ENCODE measurements at regions not wholly inside any gene's neighbourhood (a gene's known extent, or its start where the extent isn't known, plus 50 kb on each side); places are given as distances from the start of the nearest gene placed in this dataset.

GRCh38 chr2:128555433-128555832 lies 236.8 kb upstream of the HS6ST1 start:
- Mint-ChIP-seq H3K27ac (peak overlapping the region; percentile 19), H3K27me3 (ENCODE audit: insufficient read depth, low read depth) (peaks cover 21% of the 10 kb centered on the region), H3K4me1 (peaks cover 66% of the 10 kb centered on the region), H3K36me3 (peaks cover 5% of the 10 kb centered on the region), H3K4me3 (no peak overlapping the region), H3K9me3 (peaks cover 8% of the 10 kb centered on the region)
- TF ChIP-seq EZH2 (IDR thresholded peaks at IDR 0.05) (no peak), EZH2phosphoT487 (IDR thresholded peaks at IDR 0.05) (no peak), CTCF (IDR thresholded peaks at IDR 0.05) (no peak)
- H3K27ac ChIP-seq: no peak overlapping the region
- no peaks in the 10 kb centered on the region for H3K79me2 ChIP-seq (ENCODE audit: low read depth)
- no peak overlapping the region for H3K4me3 ChIP-seq
- H3K9ac ChIP-seq: no peak overlapping the region
- no peaks in the 10 kb centered on the region for H3K9me3 ChIP-seq (ENCODE audit: low read depth)
- H3K36me3 ChIP-seq: no peaks in the 10 kb centered on the region
- no peak for DNase-seq (ENCODE audit: low spot score)
- H4K20me1 ChIP-seq (ENCODE audit: low read depth): no peaks in the 10 kb centered on the region
- no peaks in the 10 kb centered on the region for H3F3A ChIP-seq (ENCODE audit: low read depth)
- H3K27me3 ChIP-seq: no peaks in the 10 kb centered on the region
- no peaks in the 10 kb centered on the region for H3K4me1 ChIP-seq
- no peak overlapping the region for H2AFZ ChIP-seq (replicated peaks)
- H3K4me2 ChIP-seq: no peak overlapping the region

GRCh38 chr2:128556089-128556488 lies 237.4 kb upstream of the HS6ST1 start:
- Histone ChIP-seq H4K20me1 (ENCODE audit: low read depth) (no peaks in the 10 kb centered on the region), H3K79me2 (ENCODE audit: low read depth) (no peaks in the 10 kb centered on the region), H3K4me2 (no peak overlapping the region), H3K27ac (no peak overlapping the region), H3K4me3 (no peak overlapping the region), H3K4me1 (no peaks in the 10 kb centered on the region), H3F3A (ENCODE audit: low read depth) (no peaks in the 10 kb centered on the region), H2AFZ (replicated peaks) (no peak overlapping the region), H3K9ac (no peak overlapping the region), H3K36me3 (no peaks in the 10 kb centered on the region), H3K9me3 (ENCODE audit: low read depth) (no peaks in the 10 kb centered on the region), H3K27me3 (no peaks in the 10 kb centered on the region)
- Mint-ChIP-seq H3K4me3 (no peak overlapping the region), H3K27me3 (ENCODE audit: insufficient read depth, low read depth) (peaks cover 18% of the 10 kb centered on the region), H3K4me1 (peaks cover 59% of the 10 kb centered on the region), H3K36me3 (peaks cover 5% of the 10 kb centered on the region), H3K27ac (peak overlapping the region; percentile 53), H3K9me3 (peaks cover 8% of the 10 kb centered on the region)
- no peak for TF ChIP-seq EZH2 (IDR thresholded peaks at IDR 0.05)
- no peak for TF ChIP-seq CTCF (IDR thresholded peaks at IDR 0.05)
- TF ChIP-seq EZH2phosphoT487 (IDR thresholded peaks at IDR 0.05): no peak
- no peak for DNase-seq (ENCODE audit: low spot score)

- H3K4me1 Mint-ChIP-seq: peaks cover 56% of the 10 kb centered on the region
- no peaks in the 10 kb centered on the region for H4K20me1 ChIP-seq (ENCODE audit: low read depth)
- no peaks in the 10 kb centered on the region for H3F3A ChIP-seq (ENCODE audit: low read depth)
- no peak overlapping the region for H3K4me3 Mint-ChIP-seq
- H3K9me3 Mint-ChIP-seq: peaks cover 8% of the 10 kb centered on the region
- DNase-seq (ENCODE audit: low spot score): no peak
- no peak overlapping the region for H3K27ac ChIP-seq
- no peaks in the 10 kb centered on the region for H3K79me2 ChIP-seq (ENCODE audit: low read depth)
- peaks cover 5% of the 10 kb centered on the region for H3K36me3 Mint-ChIP-seq
- H3K4me3 ChIP-seq: no peak overlapping the region
- H2AFZ ChIP-seq (replicated peaks): no peak overlapping the region
- H3K9me3 ChIP-seq (ENCODE audit: low read depth): no peaks in the 10 kb centered on the region
- peak overlapping the region; percentile 53 for H3K27ac Mint-ChIP-seq
- H3K4me2 ChIP-seq: no peak overlapping the region
- no peak overlapping the region for H3K9ac ChIP-seq
- H3K27me3 ChIP-seq: no peaks in the 10 kb centered on the region
- no peaks in the 10 kb centered on the region for H3K36me3 ChIP-seq
- H3K4me1 ChIP-seq: no peaks in the 10 kb centered on the region
- peaks cover 16% of the 10 kb centered on the region for H3K27me3 Mint-ChIP-seq (ENCODE audit: insufficient read depth, low read depth)
- TF ChIP-seq CTCF (IDR thresholded peaks at IDR 0.05) (no peak), EZH2phosphoT487 (IDR thresholded peaks at IDR 0.05) (no peak), EZH2 (IDR thresholded peaks at IDR 0.05) (no peak)
Observed at GRCh38 chr2:128556633-128557032, 238.0 kb upstream of the HS6ST1 start.

Data from neural progenitor cell (in vitro differentiated cells).